IMR-90 (cell line): ENCODE measurements at regions not wholly inside any gene's neighbourhood (a gene's known extent, or its start where the extent isn't known, plus 50 kb on each side); places are given as distances from the start of the nearest gene placed in this dataset.

Experiments
- ATAC-seq: fragments of 200-7000 bp; cut with Tn5 transposase; 2 replicates; pipeline ENCODE4 v1.9.1; 2020; ENCODE audit warnings: low read depth, mild to moderate bottlenecking, moderate library complexity
- BruUV-seq: library from RNA; stranded (reverse); fragments of 400-500 nt; replicated peaks from 2 replicates; lab custom pipeline; 2021; lab: Mats Ljungman, UMichigan
- CTCF ChIA-PET: fragments of 300-600 bp; formaldehyde crosslinking; extraction: SDS; loops from one replicate; lab custom pipeline; 2021; ENCODE audit warnings: antibody characterized with exemption; lab: Yijun Ruan, JAX
- POLR2A ChIA-PET: fragments of 300-600 bp; sonication (Branson Sonifier 250); formaldehyde crosslinking; loops from one replicate; lab custom pipeline; 2022; ENCODE audit warnings: antibody characterized with exemption; ENCODE audit not compliant: unreplicated experiment; lab: Charles Lee
- DNase-seq: peaks from one replicate; pipeline ENCODE4 v3.0.0; 2013
- H2AFZ ChIP-seq: replicated peaks from 2 replicates; pipeline ENCODE3; 2013; ENCODE audit warnings: low read length, mild to moderate bottlenecking; ENCODE audit not compliant: poor library complexity
- H2AK5ac ChIP-seq: 2 replicates; pipeline ENCODE4 v1.6.1; 2013; ENCODE audit warnings: low read depth, low read length, inconsistent platforms
- H2AK9ac ChIP-seq: replicated peaks from 2 replicates; pipeline ENCODE3; 2013; ENCODE audit warnings: mild to moderate bottlenecking, low read depth, low read length, moderate library complexity; ENCODE audit not compliant: poor library complexity
- H2BK120ac ChIP-seq: 2 replicates; pipeline ENCODE4 v1.6.1; 2013; ENCODE audit warnings: low read depth, low read length, inconsistent platforms
- H2BK15ac ChIP-seq: 3 replicates; pipeline ENCODE4 v1.6.1; 2013; ENCODE audit warnings: low read depth, low read length, inconsistent platforms
- H2BK20ac ChIP-seq: 2 replicates; pipeline ENCODE4 v1.6.1; 2013; ENCODE audit warnings: low read depth, mild to moderate bottlenecking, inconsistent platforms, low read length, moderate library complexity
- H2BK5ac ChIP-seq: 2 replicates; pipeline ENCODE4 v1.6.1; 2013; ENCODE audit warnings: mild to moderate bottlenecking, low read depth, low read length, inconsistent platforms; ENCODE audit not compliant: poor library complexity, severe bottlenecking
- H3K14ac ChIP-seq: replicated peaks from 2 replicates; pipeline ENCODE4 v1.6.1; 2013; ENCODE audit warnings: low read depth, low read length, inconsistent platforms
- H3K18ac ChIP-seq: 2 replicates; pipeline ENCODE4 v1.6.1; 2013; ENCODE audit warnings: low read depth, low read length, control low read depth
- H3K23ac ChIP-seq: 2 replicates; pipeline ENCODE4 v1.6.1; 2013; ENCODE audit warnings: low read depth, low read length, inconsistent platforms
- H3K27ac ChIP-seq: 2 replicates; pipeline ENCODE4 v1.5.1; 2013; ENCODE audit warnings: mild to moderate bottlenecking, control low read depth, low read length; ENCODE audit not compliant: insufficient read depth
- H3K27me3 ChIP-seq: 2 replicates; pipeline ENCODE4 v1.6.1; 2013; ENCODE audit warnings: low read length; ENCODE audit not compliant: control insufficient read depth, insufficient read depth
- H3K36me3 ChIP-seq: 2 replicates; pipeline ENCODE4 v1.6.1; 2013; ENCODE audit warnings: low read length, mixed read lengths; ENCODE audit not compliant: control insufficient read depth, insufficient read depth
- H3K4ac ChIP-seq: 2 replicates; pipeline ENCODE4 v1.6.1; 2013; ENCODE audit warnings: low read depth, low read length, inconsistent platforms
- H3K4me1 ChIP-seq: 2 replicates; pipeline ENCODE4 v1.6.1; 2013; ENCODE audit warnings: low read length, mixed read lengths; ENCODE audit not compliant: control insufficient read depth, insufficient read depth
- H3K4me2 ChIP-seq: 2 replicates; pipeline ENCODE4 v1.6.1; 2013; ENCODE audit warnings: low read depth, mild to moderate bottlenecking, control low read depth, low read length, moderate library complexity
- H3K4me3 ChIP-seq: 2 replicates; pipeline ENCODE4 v1.5.1; 2013; ENCODE audit warnings: low read depth, mild to moderate bottlenecking, control low read depth, low read length, moderate library complexity; ENCODE audit not compliant: insufficient read depth
- H3K56ac ChIP-seq: 2 replicates; pipeline ENCODE4 v1.6.1; 2013; ENCODE audit warnings: low read length, inconsistent platforms; ENCODE audit not compliant: insufficient read depth; ENCODE audit errors: extremely low read depth
- H3K79me1 ChIP-seq, 2 experiments: 2 replicates each; pipeline ENCODE4 v1.6.1; 2013; ENCODE audit warnings: low read length in 2 of 2, inconsistent platforms in 1 of 2, low read depth in 1 of 2
- H3K9ac ChIP-seq: 2 replicates; pipeline ENCODE4 v1.6.1; 2013; ENCODE audit warnings: low read depth, low read length, control low read depth
- H3K9me1 ChIP-seq: 2 replicates; pipeline ENCODE4 v1.6.1; 2013; ENCODE audit warnings: low read length, inconsistent platforms; ENCODE audit not compliant: insufficient read depth
- H3K9me3 ChIP-seq: 2 replicates; pipeline ENCODE4 v1.6.1; 2013; ENCODE audit warnings: low read length; ENCODE audit not compliant: control insufficient read depth, insufficient read depth
- H4K20me1 ChIP-seq: 2 replicates; pipeline ENCODE4 v1.6.1; 2013; ENCODE audit warnings: low read length, inconsistent platforms; ENCODE audit not compliant: insufficient read depth
- H4K5ac ChIP-seq: 2 replicates; pipeline ENCODE4 v1.6.1; 2013; ENCODE audit warnings: mild to moderate bottlenecking, low read depth, low read length, control low read depth
- H4K8ac ChIP-seq, 2 experiments: 2 replicates each; pipeline ENCODE4 v1.6.1; 2013; ENCODE audit warnings: low read depth in 2 of 2, low read length in 2 of 2, control low read depth in 1 of 2, inconsistent platforms in 1 of 2
- H4K91ac ChIP-seq: 2 replicates; pipeline ENCODE4 v1.6.1; 2013; ENCODE audit warnings: low read depth, low read length, inconsistent platforms; ENCODE audit not compliant: insufficient read depth
- MXI1 ChIP-seq: IDR thresholded peaks from 2 replicates; pipeline ENCODE4 v1.6.1; 2012; ENCODE audit warnings: low read depth, mild to moderate bottlenecking, low read length, moderate library complexity, borderline replicate concordance
- NFE2L2 ChIP-seq: fragments of 150-350 bp; IDR thresholded peaks from 2 replicates; pipeline ENCODE4 v1.6.1; 2016; ENCODE audit warnings: low read depth, mild to moderate bottlenecking, low read length
- POLR2A ChIP-seq: IDR thresholded peaks from 2 replicates; pipeline ENCODE4 v1.6.1; 2012; ENCODE audit warnings: mild to moderate bottlenecking, low read depth, low read length
- RFX5 ChIP-seq: IDR thresholded peaks from 2 replicates; pipeline ENCODE4 v1.8.0; 2012; ENCODE audit warnings: low read depth, mild to moderate bottlenecking, low read length, moderate library complexity
- SMC3 ChIP-seq: fragments of 150-350 bp; IDR thresholded peaks from 2 replicates; pipeline ENCODE4 v1.6.1; 2016; ENCODE audit warnings: low read depth, mild to moderate bottlenecking, antibody characterized with exemption, low read length, moderate library complexity
- WGBS, 2 experiments: methylation state at CpG; one replicate each; pipeline versions ENCODE4 v1.1.5 to v1.1.7; 2013; ENCODE audit warnings: missing lambda C conversion rate in 2 of 2; ENCODE audit not compliant: insufficient read length in 1 of 2; ENCODE audit errors: extremely low coverage in 2 of 2; 5-methylcytosine and 5-hydroxymethylcytosine counted together
- dilution Hi-C: fragments of 300-500 bp; cut with HindIII; formaldehyde crosslinking; loops from one replicate; pipeline ENCODE4 v1.14.3; 2018; ENCODE audit warnings: low sequenced_read_pairs; ENCODE audit not compliant: unreplicated experiment
- in situ Hi-C: fragments of 300-500 bp; cut with MboI; formaldehyde crosslinking; loops from 3 replicates; pipeline ENCODE4 v1.14.3; 2019; ENCODE audit warnings: low sequenced_read_pairs, inconsistent platforms, mixed read lengths
- intact Hi-C: fragments of 100-400 bp; cut with micrococcal nuclease; formaldehyde crosslinking; loops from 2 replicates; pipeline ENCODE4 v1.10.0; 2022
- TF ChIP-seq, protein P1 (sequence below): conservative IDR thresholded peaks from 2 replicates; pipeline ENCODE4 v1.5.1; 2012; ENCODE audit warnings: mild to moderate bottlenecking, low read depth, low read length, improper control_type of control experiment

- H2BK15ac ChIP-seq = no peak overlapping the region
- H2AK9ac ChIP-seq = no peak overlapping the region
- H4K5ac ChIP-seq = no peak overlapping the region
- no peaks in the 10 kb centered on the region for H4K20me1 ChIP-seq
- H3K23ac ChIP-seq = no peak overlapping the region
- ATAC-seq = no peak
- in situ Hi-C loops (no loop called here), intact Hi-C loops (no loop called here), dilution Hi-C loops (no loop called here)
- H4K91ac ChIP-seq = no peak overlapping the region
- no peak overlapping the region for H3K14ac ChIP-seq
- no peak overlapping the region for H3K56ac ChIP-seq
- no peak for DNase-seq
- H4K8ac ChIP-seq = no peak overlapping the region
- H3K4ac ChIP-seq = no peak overlapping the region
- BruUV-seq = no TSS peak
- no peak overlapping the region for H3K9ac ChIP-seq
- H3K4me3 ChIP-seq = no peak overlapping the region
- H2BK5ac ChIP-seq = no peak overlapping the region
- H2AK5ac ChIP-seq = no peak overlapping the region
- ChIA-PET CTCF (no interaction called here), POLR2A (no interaction called here)
- H3K9me1 ChIP-seq = no peaks in the 10 kb centered on the region
- no peaks in the 10 kb centered on the region for H3K27me3 ChIP-seq
- H2BK120ac ChIP-seq = no peak overlapping the region
- no peaks in the 10 kb centered on the region for H3K4me1 ChIP-seq
- no peak overlapping the region for H2AFZ ChIP-seq
- no peaks in the 10 kb centered on the region for H3K79me1 ChIP-seq
- H3K4me2 ChIP-seq = no peak overlapping the region
- no peaks in the 10 kb centered on the region for H3K36me3 ChIP-seq
- no peak overlapping the region for H3K27ac ChIP-seq
- WGBS, 2 experiments = 17% methylated on average over 1 of the region's 2 CpGs; no CpG with 5 or more reads in 1 of the 2 experiments
- no peak overlapping the region for H2BK20ac ChIP-seq
- no peak overlapping the region for H3K18ac ChIP-seq
- no peak for TF ChIP-seq NFE2L2
- TF ChIP-seq RFX5 = no peak
- TF ChIP-seq, protein P1, sequence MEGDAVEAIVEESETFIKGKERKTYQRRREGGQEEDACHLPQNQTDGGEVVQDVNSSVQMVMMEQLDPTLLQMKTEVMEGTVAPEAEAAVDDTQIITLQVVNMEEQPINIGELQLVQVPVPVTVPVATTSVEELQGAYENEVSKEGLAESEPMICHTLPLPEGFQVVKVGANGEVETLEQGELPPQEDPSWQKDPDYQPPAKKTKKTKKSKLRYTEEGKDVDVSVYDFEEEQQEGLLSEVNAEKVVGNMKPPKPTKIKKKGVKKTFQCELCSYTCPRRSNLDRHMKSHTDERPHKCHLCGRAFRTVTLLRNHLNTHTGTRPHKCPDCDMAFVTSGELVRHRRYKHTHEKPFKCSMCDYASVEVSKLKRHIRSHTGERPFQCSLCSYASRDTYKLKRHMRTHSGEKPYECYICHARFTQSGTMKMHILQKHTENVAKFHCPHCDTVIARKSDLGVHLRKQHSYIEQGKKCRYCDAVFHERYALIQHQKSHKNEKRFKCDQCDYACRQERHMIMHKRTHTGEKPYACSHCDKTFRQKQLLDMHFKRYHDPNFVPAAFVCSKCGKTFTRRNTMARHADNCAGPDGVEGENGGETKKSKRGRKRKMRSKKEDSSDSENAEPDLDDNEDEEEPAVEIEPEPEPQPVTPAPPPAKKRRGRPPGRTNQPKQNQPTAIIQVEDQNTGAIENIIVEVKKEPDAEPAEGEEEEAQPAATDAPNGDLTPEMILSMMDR = no peak
- TF ChIP-seq SMC3 = no peak
- TF ChIP-seq MXI1 = no peak
- TF ChIP-seq POLR2A = no peak
- H3K9me3 ChIP-seq = no peaks in the 10 kb centered on the region
Measured at GRCh38 chr20:40305303-40305702, 383.7 kb downstream of the MAFB start.
